GM19351 (cell line): ENCODE measurements at regions not wholly inside any gene's neighbourhood (a gene's known extent, or its start where the extent isn't known, plus 50 kb on each side); places are given as distances from the start of the nearest gene placed in this dataset.
A peak's percentile ranks its signal among the peaks of the same experiment; 100 is the strongest.
"Not testable (repeated sequence)": the region's sequence is repeated elsewhere in the genome, so short reads cannot be mapped to it uniquely, and the experiment has no call there.

ENCODE experiments used
- ATAC-seq: cut with Tn5 transposase; IDR thresholded peaks from one replicate; pipeline ENCODE4 v1.9.1; 2021; ENCODE audit warnings: mild to moderate bottlenecking, moderate library complexity; ENCODE audit not compliant: unreplicated experiment

DNA sequence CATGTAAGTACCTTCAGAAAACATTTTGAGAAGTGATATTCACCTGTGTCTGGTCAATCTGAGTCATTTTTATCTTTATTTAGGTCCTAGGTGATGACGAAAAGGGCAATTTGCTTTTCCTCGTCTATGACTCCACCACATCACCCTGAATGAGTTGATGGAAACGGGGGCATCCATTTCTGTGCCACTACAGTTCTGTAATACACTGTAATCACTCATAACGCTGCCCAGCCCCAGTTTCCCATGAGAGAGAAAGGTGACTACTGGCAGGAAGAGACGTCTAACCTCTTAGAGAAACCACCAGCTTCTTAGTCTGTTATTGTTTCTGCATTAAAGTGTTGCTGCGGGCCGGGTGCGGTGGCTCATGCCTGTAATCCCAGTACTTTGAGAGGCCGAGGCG lies 205.3 kb upstream of the MKLN1 start:
- ATAC-seq: no peak

DNA sequence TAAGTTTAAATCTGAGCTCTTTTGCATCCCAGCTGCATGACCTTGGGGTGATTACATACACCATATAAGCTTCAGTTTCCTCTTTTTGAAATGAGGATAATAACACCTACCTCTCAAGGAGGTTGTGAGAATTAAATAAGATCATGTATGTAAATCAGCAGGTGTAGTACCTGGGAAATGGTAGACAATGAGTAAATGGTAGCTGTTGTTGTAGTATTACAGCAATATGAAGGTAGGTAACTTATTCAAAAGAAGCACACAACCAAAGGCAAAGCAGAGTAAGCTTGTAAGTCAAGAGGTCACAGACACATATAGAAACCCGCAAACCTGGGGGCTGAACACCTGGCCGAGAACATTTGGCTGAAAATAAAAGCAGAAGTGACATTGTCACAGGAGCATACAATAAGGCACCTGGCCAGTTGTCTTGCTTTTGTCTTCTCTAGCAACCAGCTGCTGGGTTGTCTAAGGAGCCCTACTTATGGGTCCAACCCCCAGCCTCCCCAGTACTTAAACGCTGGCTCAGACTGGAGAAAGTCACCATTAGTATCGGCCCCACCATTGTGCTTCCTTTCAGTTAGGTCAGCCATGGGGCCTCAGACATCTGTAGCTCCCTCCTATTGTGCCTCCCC lies 203.6 kb upstream of the MKLN1 start:
- ATAC-seq: peak; percentile 90

DNA sequence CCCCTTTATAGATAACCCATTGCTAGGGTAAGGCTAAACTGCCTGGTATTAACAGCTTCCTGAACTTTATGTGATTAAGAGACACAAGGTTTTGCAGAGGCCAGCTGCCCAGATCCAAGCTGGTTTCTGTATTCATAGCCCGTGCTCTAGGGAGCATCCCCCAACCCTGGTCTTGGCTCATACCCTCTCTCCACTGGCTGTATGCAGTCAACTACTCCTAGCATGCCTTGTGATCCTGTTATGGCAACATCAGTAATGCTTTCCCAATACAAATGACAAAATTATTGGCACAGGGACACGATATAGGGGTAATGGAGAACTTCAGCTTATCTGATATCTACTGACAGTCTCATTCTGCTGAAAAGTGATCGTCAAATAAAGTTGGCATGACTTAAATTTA lies 202.8 kb upstream of the MKLN1 start:
- ATAC-seq: no peak

DNA sequence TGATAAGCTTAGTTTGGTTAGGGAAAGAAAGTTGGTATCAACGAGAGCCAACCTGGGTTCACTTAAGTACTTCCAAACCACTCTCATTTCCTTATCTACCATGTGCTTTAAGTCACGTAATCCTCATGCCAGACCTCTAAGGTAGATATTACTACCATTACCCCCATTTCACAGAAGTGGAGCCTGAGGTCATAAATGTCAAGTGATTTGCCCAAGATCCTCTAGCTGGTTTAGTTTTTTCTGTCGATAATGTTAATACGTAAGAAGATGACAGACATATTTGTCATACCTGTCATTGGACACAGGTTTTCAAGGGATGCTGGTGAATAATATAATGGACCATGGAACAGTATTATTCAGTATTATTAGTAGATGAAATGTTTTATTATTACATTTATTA lies 197.4 kb upstream of the MKLN1 start:
- no peak for ATAC-seq

DNA sequence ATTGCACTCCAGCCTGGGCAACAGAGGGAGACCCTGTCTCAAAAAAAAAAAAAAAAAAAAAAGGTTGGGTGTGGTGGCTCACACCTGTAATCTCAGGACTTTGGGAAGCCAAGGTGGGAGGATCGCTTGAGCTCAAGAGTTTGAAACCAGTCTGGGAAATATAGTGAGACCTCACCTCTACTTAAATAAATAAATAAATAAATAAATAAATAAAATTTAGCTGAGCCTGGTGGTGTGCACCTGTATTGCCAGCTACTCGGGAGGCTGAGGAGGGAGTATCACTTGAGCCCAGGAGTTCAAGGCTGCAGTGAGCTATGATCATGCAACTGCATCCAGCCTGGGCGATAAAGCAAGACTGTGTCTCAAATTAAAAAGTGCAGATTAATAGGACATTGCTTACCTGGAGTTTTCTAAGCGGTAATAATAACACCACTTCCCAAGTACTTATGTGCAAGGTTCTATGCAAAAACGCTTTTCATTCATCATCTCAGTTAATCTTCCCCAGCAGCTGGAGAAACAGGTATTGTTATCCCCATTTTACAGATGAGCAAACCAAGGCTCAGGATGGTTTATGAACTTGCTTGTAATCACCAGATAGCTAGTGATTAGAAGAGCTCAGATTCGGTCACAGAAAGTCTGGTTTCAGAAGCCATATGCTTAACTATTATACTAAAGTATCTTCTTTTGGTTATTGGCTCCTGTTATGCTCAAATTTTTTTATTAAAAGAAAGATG lies 196.5 kb upstream of the MKLN1 start:
- ATAC-seq: no peak

DNA sequence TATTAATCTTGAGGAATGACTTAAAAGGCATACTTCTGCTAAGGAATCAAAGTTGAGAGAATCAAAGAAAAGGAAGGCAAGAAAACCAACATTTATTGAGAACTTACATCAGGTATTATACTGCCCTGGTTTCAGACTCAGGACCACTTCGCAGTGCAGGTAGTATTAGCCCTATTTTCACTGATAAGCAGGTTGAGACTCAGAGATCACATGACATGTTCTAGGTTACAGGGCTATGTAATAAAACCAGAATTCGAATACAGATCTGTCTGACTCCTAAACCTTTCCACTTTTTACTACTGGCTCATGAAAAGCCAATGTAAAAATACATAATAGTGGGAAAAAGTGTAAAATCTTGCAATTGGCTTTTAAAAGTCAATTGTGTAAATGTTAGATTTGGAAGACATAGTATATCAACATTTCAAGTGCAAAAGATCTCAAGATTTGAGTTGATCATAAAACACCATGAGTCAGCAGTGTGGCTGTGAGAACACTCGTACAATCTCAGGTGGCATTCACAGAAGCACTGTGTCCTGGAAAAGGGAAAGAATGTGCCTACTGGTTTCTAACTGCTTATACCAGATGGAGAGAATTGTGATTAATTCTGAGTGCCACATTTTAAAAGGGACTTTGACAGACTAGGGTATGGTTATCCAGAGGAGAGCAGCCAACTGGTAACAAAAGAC lies 195.8 kb upstream of the MKLN1 start:
- ATAC-seq: no peak

DNA sequence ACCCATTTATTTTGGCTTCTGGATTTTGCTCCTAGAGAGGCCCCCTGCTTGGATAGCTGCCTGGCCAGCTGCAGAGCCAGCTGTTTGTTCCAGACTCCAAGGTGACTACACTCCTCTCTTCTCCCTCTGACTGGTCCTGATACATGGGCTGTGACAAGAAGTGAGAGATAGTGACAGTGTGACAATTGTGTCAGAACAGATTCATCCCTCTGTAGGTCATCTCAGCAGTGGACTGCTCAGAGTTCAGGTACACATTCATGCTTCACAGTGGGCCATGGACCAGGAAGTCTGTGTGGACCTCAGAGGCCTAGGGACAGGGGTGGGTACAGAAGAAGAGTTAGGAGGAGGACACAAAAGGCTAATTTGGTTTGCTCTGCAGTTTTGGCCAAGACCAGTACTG lies 188.2 kb upstream of the MKLN1 start:
- no peak for ATAC-seq

DNA sequence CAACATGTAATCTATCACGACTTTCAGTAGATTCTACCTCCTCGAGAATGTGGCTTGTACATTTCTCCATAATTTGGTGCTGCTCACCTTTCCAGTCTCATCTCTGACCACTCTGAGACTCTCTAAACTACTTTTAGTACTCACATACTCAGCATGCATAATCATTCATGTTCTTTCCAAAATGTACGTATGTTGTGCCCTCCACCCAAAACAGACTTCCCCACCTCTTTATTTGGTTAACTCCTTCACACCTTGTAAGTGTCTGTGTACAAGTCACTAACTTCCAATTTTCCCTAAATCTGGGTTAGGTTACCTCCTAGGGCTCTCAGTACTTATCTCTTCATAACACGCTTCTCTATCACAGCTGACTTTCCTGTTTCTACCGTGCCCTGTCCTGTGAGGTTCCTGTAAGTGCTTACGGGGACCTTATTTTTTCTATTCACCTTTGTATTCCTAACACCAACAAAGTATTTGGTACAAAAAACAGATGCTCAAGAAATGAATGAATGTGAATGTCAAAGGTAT lies 186.2 kb upstream of the MKLN1 start:
- ATAC-seq: no peak

DNA sequence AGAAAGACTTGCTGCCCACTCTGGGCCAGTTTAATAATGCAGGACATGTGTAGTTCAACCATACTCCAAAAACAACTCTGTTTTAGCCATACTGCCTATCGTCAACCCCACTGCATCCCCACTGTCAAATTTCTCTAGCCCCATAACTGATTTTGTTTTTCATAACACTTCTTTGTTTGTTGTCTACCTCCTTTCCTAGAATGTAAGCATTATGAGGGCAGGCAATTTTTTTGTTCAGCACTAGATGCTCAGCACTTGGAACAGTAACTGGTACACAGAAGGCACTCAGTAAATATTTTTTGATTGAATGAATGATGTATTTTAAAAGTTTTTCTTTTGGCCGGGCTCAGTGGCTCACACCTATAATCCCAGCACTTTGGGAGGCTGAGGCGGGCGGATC lies 183.8 kb upstream of the MKLN1 start:
- ATAC-seq: no peak

DNA sequence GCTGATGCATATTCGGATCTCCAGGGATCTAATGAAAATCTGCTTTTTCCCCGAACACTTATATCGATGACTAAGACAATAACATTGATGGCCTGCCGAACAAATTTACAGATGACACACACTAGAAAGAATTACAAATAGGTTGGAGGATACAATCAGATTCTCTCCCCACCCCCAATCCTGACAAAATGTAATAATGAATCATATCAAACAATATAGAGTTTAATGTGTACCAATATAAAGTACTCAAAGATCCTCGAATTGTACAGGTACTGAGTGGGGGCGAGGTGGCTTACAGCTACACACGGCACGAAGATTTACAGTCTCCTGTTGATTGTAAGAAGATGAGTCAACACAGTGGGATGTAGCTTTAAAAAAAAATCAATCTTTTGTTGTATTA lies 182.7 kb upstream of the MKLN1 start:
- no peak for ATAC-seq

DNA sequence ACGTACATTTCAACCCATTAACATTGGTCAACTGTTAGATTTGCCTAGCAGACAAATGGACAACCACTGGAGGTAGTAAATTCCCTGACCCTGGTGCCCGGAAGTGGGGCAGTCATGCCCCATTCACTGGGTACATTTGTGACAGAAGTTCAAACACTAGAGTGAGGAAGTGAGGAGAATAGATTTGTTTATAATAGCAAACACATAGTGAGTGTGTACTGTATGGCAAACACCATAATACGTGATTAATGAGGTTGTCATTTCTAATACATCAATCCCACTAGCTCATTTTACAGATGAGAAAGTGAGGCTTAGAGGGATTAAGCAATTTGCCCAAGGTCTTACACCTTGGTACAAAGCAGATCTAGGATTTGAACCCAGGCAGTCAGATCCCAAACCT lies 181.9 kb upstream of the MKLN1 start:
- no peak for ATAC-seq

DNA sequence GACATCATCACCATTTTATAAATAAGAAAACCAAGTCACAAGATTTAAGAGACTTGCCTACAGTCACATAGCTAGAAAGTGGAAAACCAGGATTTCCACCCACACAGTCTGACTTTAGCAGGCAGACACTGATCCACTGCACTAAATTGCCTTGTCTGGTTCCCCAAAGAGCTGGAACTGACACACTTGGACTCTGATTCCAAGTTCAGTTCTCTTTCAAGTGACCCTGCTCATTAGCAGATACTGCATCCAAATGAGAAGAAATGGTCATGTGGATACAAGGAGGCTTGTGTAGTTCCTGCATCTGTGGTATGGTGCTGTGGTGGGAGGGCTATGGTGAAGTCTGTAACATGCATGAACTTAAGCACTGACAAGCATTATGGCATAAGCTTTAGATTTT lies 180.1 kb upstream of the MKLN1 start:
- ATAC-seq: no peak

DNA sequence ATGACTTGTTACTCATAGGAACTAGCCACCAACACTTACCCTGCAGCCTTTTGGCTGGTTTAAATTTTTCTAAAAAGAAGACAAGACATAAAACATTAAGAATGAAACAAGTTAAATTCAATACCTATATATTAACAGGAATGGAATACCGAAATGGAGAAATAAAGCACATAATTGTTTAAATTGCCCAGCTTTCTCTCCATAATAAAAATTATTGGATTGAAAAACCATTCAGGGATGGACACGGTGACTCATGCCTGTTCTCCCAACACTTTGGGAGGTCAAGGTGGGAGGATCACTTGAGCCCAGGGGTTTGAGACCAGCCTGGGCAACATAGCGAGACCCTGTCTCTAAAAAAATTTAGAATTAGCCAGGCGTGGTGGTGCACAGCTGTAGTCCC lies 179.4 kb upstream of the MKLN1 start:
- ATAC-seq: no peak

DNA sequence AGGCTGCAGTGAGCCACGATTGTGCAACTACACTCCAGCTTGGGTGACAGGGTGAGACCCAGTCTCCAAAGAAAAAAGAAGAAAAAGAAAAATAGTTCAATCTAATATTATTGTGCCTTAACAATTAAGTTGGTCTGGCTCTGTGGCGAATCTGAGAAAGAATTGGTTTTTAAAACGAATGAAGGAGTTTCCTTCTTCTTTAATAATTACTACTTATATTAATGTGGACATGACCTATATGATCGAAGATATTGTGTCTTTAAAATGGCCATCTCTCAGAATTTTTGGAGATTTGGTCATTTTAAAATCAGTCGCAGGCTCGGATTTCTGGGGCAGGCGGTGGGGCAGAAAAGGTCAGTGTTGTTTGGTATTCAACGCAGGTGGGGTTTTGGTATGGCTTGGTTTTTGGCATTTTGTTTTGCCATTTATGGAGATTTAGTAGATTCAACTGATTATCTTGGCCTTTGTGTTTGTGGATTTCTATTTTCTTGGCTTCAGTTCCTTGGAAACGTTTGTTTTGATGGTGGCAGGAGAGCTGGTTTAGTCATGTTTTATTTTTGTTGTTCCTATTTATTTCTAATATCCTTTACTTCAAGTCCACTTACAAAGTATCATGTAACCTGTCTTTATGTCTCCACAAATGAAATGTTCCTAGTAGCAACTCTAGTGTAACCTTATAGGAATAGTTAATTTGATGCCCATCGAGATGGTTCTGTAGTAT lies 178.8 kb upstream of the MKLN1 start:
- no peak for ATAC-seq

DNA sequence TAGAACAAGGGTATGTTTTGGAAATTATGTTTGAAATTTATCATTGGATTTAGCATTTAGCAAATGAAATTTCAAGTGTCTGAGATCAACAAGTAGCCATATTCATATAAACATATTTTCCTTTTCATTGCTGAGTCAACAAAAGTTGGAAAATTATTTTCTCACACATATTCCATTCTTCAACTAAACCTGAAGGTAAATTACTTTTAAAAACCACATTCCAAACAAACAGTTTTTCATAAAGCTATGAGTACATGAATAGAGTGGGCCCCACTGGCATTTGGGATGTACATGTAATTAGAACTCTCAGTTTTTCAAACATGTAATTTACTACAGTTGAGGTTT lies 178.3 kb upstream of the MKLN1 start:
- no peak for ATAC-seq

DNA sequence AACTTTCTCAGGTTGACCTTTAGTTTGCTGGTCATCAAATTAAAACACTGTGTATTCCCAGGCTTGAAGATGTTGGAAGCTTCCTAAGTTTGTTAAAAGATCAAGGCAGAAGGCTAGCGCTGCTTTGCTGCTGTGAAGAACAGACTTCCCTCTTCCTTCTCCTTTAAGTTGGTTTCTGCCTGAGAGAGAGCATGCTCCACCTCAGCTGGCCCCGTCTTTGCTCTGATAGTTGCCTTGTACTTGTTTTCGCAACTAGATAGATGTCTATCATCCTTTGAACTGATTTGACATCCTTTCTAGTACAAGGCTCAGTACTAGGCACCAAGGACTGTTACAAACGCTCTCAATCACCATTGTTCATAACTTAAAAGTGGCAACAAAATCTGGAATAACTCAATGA lies 177.8 kb upstream of the MKLN1 start:
- ATAC-seq: no peak

DNA sequence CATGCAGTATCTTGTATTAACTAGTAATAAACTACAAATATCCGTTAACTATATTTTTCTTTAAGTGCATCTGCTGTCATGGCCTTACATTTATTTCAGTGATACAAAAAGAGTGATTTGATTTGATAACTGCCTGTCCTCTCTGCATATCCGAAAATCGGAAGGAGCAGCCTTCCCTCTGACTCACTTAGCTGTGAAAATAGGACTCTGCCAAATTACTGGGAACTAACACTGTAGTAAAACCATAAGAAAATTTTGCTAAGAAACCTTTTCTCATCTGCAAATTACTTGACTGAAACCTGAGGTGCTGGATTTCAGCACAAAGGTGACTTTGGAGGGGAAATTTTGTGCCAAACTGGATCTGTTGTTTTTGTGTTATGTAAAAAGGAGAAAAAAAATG lies 176.6 kb upstream of the MKLN1 start:
- no peak for ATAC-seq

DNA sequence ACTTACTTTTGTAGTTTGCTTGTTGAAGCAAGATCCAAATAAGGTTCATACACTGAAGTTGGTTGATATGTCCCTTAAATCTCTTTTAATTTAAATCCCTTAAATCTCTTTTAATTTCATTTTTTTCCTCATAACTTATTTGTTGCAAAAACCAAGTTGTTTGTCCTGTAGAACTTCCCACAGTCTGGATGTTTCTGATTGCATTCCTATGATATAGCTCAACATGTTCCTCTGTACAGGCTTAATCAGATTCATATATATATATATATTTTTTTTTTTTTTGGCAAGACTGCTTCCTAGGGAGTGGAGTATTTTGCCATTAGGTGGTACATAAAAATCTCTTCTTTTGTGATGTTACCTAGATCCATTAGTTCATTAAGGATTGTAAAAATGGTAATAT lies 174.9 kb upstream of the MKLN1 start:
- ATAC-seq: no peak

DNA sequence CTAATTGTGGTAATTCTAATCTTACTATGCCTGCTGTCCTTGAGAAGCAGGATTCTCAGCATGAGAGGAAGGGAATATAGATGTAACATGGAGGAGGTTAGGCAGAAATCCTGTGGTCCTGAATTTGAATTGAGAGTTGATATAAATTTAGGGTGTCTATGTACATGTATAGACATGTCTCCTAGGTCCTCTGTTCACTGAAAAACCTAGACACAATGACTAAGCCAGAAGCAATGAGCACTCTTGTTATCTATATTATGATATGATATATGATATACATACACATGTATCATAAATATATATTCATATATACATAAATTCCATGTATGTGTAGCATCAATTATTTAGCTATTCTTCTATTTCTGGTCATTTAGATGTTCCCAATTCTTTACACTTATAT lies 173.3 kb upstream of the MKLN1 start:
- ATAC-seq: no peak

DNA sequence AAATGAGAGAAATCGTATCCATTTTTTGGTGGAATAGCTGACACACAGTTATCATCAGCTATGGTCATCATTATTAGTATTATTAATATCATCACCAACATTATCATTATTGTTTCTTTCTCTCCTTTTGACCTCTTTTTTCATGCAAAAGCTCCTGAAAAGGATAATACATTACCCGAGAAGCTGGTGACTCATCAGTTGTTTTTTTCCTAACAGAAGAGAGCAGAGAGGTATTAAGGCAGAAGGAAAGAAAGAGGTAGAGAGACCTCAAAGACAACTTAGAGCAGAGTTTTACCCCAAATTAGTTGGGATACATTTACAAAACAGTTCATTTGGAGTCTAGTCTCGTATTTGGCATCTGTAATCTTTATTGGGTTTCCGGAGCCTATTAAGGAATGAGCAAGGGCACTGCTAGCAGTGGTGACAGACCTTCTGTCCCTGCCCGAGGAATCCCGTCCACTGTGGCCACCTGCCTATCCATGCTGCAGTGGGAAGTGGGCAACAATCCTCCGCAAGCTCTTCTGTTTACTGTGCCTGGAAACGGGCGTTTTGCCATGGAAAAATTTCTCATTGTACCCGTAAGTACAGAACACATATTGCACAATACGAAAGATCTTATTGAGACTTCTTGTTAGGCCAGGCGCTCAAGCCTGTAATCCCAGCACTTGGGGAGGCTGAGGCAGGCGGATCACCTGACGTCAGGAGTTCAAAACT lies 170.0 kb upstream of the MKLN1 start:
- no peak for ATAC-seq

DNA sequence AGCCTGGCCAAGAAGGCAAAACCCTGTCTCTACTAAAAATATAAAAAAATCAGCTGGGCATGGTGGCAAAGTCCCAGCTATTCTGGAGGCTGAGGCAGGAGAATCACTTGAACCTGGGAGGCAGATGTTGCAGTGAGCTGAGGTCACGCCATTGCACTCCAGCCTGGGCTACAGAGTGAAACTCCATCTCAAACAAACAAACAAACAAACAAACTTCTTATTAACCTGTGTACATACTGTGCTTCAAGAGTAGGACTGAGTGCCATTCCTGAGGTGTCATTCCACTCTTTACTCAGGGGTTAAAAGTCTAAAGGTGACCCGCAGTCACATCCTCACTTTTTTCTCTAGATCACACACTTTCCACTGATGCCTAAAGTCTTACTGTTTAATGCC lies 169.4 kb upstream of the MKLN1 start:
- ATAC-seq: not testable (repeated sequence)
